Right atrium auricular region (tissue), 2 donors: ENCODE measurements at regions not wholly inside any gene's neighbourhood (a gene's known extent, or its start where the extent isn't known, plus 50 kb on each side); places are given as distances from the start of the nearest gene placed in this dataset.

Experiments
- DNase-seq: peaks from one replicate; pipeline ENCODE4 v3.0.0-alpha.2; 2019; ENCODE audit warnings: low spot score
- H3K27ac ChIP-seq, 2 donors: fragments of 200-600 bp; sonication (generic); 1 replicate in 1 of 2; 2 replicates in 1 of 2; pipeline ENCODE4 v1.5.1; 2016 to 2019
- H3K27me3 ChIP-seq, 2 donors: fragments of 200-600 bp; sonication (generic); one replicate each; pipeline versions ENCODE4 v1.5.1 to v1.6.0; 2017 to 2019
- H3K36me3 ChIP-seq: fragments of 200-600 bp; sonication (generic); one replicate; pipeline ENCODE4 v1.5.1; 2016
- H3K4me1 ChIP-seq, 2 donors: fragments of 200-600 bp; sonication (generic); one replicate each; pipeline versions ENCODE4 v1.5.1 to v1.6.0; 2017 to 2019
- H3K4me3 ChIP-seq, 2 donors: fragments of 200-600 bp; sonication (generic); 1 replicate in 1 of 2; 2 replicates in 1 of 2; pipeline ENCODE4 v1.5.1; 2017 to 2019; ENCODE audit warnings: mild to moderate bottlenecking in 1 of 2, moderate library complexity in 1 of 2
- H3K9me3 ChIP-seq, 2 donors: fragments of 200-600 bp; sonication (generic); one replicate each; pipeline ENCODE4 v1.5.1; 2019
- TF ChIP-seq, protein P1 (sequence below), 2 donors: fragments of 200-600 bp; sonication (generic); IDR thresholded peaks; one replicate each; pipeline ENCODE4 v1.5.1; 2019; ENCODE audit warnings: antibody characterized with exemption in 2 of 2

DNA sequence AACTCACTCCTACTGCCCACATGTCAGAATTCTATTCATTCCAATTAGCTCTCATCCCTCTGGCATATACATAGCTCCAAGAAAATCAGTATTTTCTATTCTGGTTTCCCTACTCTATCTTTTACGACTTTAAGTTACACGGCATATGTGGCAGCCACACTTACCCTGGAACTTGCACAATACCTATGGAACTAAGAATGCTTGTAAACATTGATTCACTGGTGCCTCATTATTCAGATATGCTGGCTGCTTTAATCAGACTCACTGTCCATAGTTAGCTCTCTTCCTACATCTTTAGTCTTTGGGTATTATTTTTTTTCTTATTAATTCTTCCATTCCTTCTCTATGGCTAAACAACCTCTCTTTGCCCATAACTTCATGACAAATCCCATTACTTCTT, 1519.9 kb upstream of the ACVR2A start:
- no peaks in the 10 kb centered on the region for H3K9me3 ChIP-seq

DNA sequence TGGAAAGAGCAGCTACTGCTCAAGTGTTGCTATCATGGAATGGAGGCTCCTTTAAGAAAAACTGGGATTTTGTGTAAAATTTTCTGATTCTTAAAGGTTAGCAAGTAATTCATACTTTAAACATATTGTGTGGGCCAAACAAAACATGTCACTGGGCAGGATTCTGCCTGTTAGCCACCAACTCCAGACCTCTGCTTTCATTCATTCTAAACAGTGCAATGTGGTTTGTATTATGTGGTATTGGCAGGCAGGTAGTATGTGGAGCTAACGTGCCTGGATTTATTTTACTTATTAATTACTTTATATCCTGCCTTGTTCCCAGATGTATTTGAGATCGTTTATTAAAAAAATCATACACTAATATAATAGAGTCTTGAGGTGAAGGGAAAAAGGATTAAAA, 1521.3 kb upstream of the ACVR2A start:
- H3K9me3 ChIP-seq = no peaks in the 10 kb centered on the region
- no peaks in the 10 kb centered on the region for H3K4me1 ChIP-seq
- no peak overlapping the region for H3K27ac ChIP-seq
- TF ChIP-seq, protein P1, sequence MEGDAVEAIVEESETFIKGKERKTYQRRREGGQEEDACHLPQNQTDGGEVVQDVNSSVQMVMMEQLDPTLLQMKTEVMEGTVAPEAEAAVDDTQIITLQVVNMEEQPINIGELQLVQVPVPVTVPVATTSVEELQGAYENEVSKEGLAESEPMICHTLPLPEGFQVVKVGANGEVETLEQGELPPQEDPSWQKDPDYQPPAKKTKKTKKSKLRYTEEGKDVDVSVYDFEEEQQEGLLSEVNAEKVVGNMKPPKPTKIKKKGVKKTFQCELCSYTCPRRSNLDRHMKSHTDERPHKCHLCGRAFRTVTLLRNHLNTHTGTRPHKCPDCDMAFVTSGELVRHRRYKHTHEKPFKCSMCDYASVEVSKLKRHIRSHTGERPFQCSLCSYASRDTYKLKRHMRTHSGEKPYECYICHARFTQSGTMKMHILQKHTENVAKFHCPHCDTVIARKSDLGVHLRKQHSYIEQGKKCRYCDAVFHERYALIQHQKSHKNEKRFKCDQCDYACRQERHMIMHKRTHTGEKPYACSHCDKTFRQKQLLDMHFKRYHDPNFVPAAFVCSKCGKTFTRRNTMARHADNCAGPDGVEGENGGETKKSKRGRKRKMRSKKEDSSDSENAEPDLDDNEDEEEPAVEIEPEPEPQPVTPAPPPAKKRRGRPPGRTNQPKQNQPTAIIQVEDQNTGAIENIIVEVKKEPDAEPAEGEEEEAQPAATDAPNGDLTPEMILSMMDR (IDR thresholded peaks at IDR 0.05) = no peak
- no peaks in the 10 kb centered on the region for H3K36me3 ChIP-seq
- H3K4me3 ChIP-seq = no peak overlapping the region
- no peaks in the 10 kb centered on the region for H3K27me3 ChIP-seq
- DNase-seq = no peak

More for the DNA sequence above, 1519.9 kb upstream of the ACVR2A start:
- no peak overlapping the region for H3K27ac ChIP-seq
- TF ChIP-seq, protein P1 (IDR thresholded peaks at IDR 0.05) = no peak
- no peak for DNase-seq
- H3K4me3 ChIP-seq = no peak overlapping the region
- no peaks in the 10 kb centered on the region for H3K27me3 ChIP-seq
- no peaks in the 10 kb centered on the region for H3K4me1 ChIP-seq
- no peaks in the 10 kb centered on the region for H3K36me3 ChIP-seq

DNA sequence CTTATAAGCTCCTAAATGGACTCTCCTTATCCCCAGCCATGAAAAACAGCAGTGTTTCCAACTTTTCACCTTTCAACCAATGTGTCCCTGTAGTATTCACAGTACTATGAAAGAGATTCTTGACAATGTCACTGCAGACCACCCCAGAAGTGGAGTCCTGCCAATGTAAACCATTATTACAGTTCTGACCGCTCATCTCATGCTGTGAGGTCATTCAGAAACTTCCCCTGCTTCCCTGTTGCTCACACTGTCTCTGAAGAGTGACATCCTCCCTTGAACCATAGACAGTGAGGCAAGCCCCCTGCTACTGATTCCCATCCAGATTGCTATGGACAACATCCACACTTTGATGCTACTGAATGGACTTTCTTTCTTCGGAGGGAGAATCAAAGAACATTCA, 1523.7 kb upstream of the ACVR2A start:
- no peaks in the 10 kb centered on the region for H3K36me3 ChIP-seq
- TF ChIP-seq, protein P1 (IDR thresholded peaks at IDR 0.05) = no peak
- no peak overlapping the region for H3K4me3 ChIP-seq
- H3K9me3 ChIP-seq = no peaks in the 10 kb centered on the region
- no peaks in the 10 kb centered on the region for H3K27me3 ChIP-seq
- H3K27ac ChIP-seq = no peak overlapping the region
- DNase-seq = no peak
- no peaks in the 10 kb centered on the region for H3K4me1 ChIP-seq

DNA sequence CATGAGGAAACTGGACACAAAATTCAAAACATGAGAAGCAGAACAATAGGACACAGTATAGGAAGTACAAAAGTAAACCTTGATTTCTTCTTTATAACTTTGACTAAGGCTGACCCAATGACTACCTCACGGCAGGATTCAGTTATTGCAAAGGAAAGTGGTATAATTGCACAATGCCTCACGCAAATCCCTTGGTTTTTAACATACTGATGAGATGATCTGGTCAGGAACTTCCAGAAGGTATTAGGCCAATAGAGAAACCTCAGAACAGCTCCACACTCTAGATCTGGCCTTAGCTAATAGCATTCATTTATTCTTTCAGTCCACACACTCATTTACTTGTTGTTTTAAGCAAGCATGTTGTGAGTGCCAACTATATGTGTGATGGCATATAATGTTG, 1526.9 kb upstream of the ACVR2A start:
- no peak for DNase-seq
- Histone ChIP-seq H3K4me1 (peaks cover 0 to 3% of the 10 kb centered on the region in 2 donors), H3K36me3 (no peaks in the 10 kb centered on the region), H3K27me3 (no peaks in the 10 kb centered on the region), H3K27ac (no peak overlapping the region), H3K9me3 (no peaks in the 10 kb centered on the region), H3K4me3 (no peak overlapping the region)
- TF ChIP-seq, protein P1 (IDR thresholded peaks at IDR 0.05) = no peak

DNA sequence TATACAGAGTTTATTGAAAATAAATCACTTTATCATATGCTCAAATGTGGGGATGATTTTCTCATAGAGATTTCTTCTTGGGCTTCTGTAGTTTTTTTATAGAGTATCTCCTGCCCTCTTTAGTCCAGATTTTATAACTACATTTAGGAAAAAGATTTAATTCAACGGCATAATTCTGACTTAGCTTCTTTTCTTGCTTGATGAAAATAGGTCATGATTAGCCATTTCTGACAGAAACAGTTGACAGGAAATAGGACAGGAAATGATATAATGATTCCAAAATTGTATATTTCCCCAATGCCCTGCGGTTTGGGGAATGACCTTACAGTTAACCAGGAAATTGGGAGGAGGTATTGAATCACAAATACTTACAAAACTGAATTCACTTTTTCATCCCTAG, 1531.9 kb upstream of the ACVR2A start:
- peaks cover 0 to 9% of the 10 kb centered on the region in 2 donors for H3K4me1 ChIP-seq
- DNase-seq = no peak
- no peaks in the 10 kb centered on the region for H3K9me3 ChIP-seq
- TF ChIP-seq, protein P1 (IDR thresholded peaks at IDR 0.05) = no peak
- no peaks in the 10 kb centered on the region for H3K27me3 ChIP-seq
- no peaks in the 10 kb centered on the region for H3K36me3 ChIP-seq
- no peak overlapping the region for H3K27ac ChIP-seq
- H3K4me3 ChIP-seq = no peak overlapping the region

DNA sequence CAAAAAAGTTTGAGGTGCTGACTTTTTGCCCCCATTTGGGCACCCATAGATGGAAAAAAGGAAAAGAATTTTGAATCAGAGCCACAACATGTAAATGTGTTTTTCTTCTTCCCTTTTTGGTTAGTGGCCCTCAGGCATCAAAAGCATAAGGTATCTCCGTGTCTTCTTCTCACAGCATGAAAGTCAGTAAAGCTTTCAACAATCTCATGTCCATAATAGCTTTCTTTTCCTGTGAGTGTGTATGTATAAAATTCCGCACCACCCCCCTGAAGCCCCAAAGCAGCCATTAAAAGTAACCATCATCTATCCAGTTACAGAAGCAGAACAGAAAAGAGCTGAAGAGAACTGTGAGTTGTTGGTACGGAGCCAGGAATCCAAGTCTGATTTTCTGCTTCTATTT, 1539.7 kb upstream of the ACVR2A start:
- TF ChIP-seq, protein P1 (IDR thresholded peaks at IDR 0.05) = no peak
- Histone ChIP-seq H3K9me3 (peaks cover 0 to 15% of the 10 kb centered on the region in 2 donors), H3K4me3 (no peak overlapping the region), H3K36me3 (no peaks in the 10 kb centered on the region), H3K4me1 (no peaks in the 10 kb centered on the region), H3K27me3 (no peaks in the 10 kb centered on the region), H3K27ac (no peak overlapping the region)
- DNase-seq = no peak
